GM23338 (cell line): ENCODE measurements at regions not wholly inside any gene's neighbourhood (a gene's known extent, or its start where the extent isn't known, plus 50 kb on each side); places are given as distances from the start of the nearest gene placed in this dataset.

ENCODE experiments used
- ATAC-seq: fragments of 200-7000 bp; cut with Tn5 transposase; 3 replicates; pipeline ENCODE4 v1.9.1; 2020
- DNase-seq: peaks from one replicate; pipeline ENCODE4 v3.0.0-alpha.2; 2015; ENCODE audit warnings: low spot score
- H2AFZ ChIP-seq: fragments of 200-600 bp; sonication (generic); 2 replicates; pipeline ENCODE4 v1.8.0; 2016; ENCODE audit warnings: antibody characterized with exemption, mild to moderate bottlenecking, moderate library complexity
- H3F3A ChIP-seq: fragments of 200-600 bp; sonication (generic); replicated peaks from 2 replicates; pipeline ENCODE4 v1.8.0; 2017; ENCODE audit warnings: antibody characterized with exemption, mixed run types, low read depth
- H3K27ac ChIP-seq: fragments of 200-600 bp; sonication (generic); 2 replicates; pipeline ENCODE4 v1.6.1; 2016; ENCODE audit warnings: low read depth
- H3K27me3 ChIP-seq: fragments of 200-600 bp; sonication (generic); 2 replicates; pipeline ENCODE4 v1.8.0; 2016; ENCODE audit warnings: mild to moderate bottlenecking, mixed run types, moderate library complexity; ENCODE audit not compliant: insufficient read depth
- H3K36me3 ChIP-seq: fragments of 200-600 bp; sonication (generic); 2 replicates; pipeline ENCODE4 v1.8.0; 2016; ENCODE audit warnings: mild to moderate bottlenecking; ENCODE audit not compliant: insufficient read depth
- H3K4me1 ChIP-seq: fragments of 200-600 bp; sonication (generic); 2 replicates; pipeline ENCODE4 v1.8.0; 2016; ENCODE audit warnings: mild to moderate bottlenecking, moderate library complexity; ENCODE audit not compliant: insufficient read depth
- H3K4me2 ChIP-seq: fragments of 200-600 bp; sonication (generic); 2 replicates; pipeline ENCODE4 v1.7.1; 2017; ENCODE audit warnings: mixed run types
- H3K4me3 ChIP-seq: fragments of 200-600 bp; sonication (generic); 2 replicates; pipeline ENCODE4 v1.6.1; 2016; ENCODE audit warnings: mixed run types
- H3K79me2 ChIP-seq: fragments of 200-600 bp; sonication (generic); replicated peaks from 2 replicates; pipeline ENCODE4 v1.8.0; 2017; ENCODE audit warnings: mild to moderate bottlenecking; ENCODE audit not compliant: insufficient read depth
- H3K9me2 ChIP-seq: fragments of 200-600 bp; sonication (generic); 2 replicates; pipeline ENCODE4 v1.8.0; 2017; ENCODE audit not compliant: insufficient read depth
- H4K20me1 ChIP-seq: fragments of 200-600 bp; sonication (generic); replicated peaks from 2 replicates; pipeline ENCODE4 v1.8.0; 2017; ENCODE audit warnings: mild to moderate bottlenecking; ENCODE audit not compliant: insufficient read depth
- H3K27ac Mint-ChIP-seq: 2 replicates; pipeline ENCODE4 v1.8.0; 2020; ENCODE audit warnings: inconsistent platforms, mild to moderate bottlenecking, moderate library complexity, mixed read lengths
- H3K27me3 Mint-ChIP-seq: 3 replicates; pipeline ENCODE4 v1.8.0; 2022; ENCODE audit warnings: low read depth, mild to moderate bottlenecking, moderate library complexity, mixed read lengths, inconsistent platforms; ENCODE audit not compliant: insufficient read depth, poor library complexity
- H3K36me3 Mint-ChIP-seq: 3 replicates; pipeline ENCODE4 v1.8.0; 2021; ENCODE audit warnings: low read depth, mild to moderate bottlenecking, inconsistent platforms, moderate library complexity, mixed read lengths
- H3K4me1 Mint-ChIP-seq: 3 replicates; pipeline ENCODE4 v1.8.0; 2020; ENCODE audit warnings: mild to moderate bottlenecking, inconsistent platforms, mixed read lengths
- H3K4me3 Mint-ChIP-seq: 3 replicates; pipeline ENCODE4 v1.8.0; 2021; ENCODE audit warnings: moderate library complexity, mild to moderate bottlenecking, inconsistent platforms, mixed read lengths
- H3K9me3 Mint-ChIP-seq: 3 replicates; pipeline ENCODE4 v1.8.0; 2020; ENCODE audit warnings: moderate library complexity, mild to moderate bottlenecking, inconsistent platforms, mixed read lengths
- CTCF ChIP-seq, 2 experiments: fragments of 200-600 bp in 1 of 2; sonication (generic) in 1 of 2; conservative IDR thresholded peaks; 2 replicates each; pipeline versions ENCODE4 v1.5.1 to v1.6.1; 2016 to 2017; ENCODE audit warnings: antibody characterized with exemption in 2 of 2, low read depth in 2 of 2, mild to moderate bottlenecking in 2 of 2, moderate library complexity in 1 of 2
- ETS1 ChIP-seq: IDR thresholded peaks from 2 replicates; pipeline ENCODE4 v1.6.1; 2016; ENCODE audit warnings: antibody characterized with exemption
- JUNB ChIP-seq: IDR thresholded peaks from one replicate; pipeline ENCODE4 v1.6.1; 2016; ENCODE audit warnings: antibody characterized with exemption; ENCODE audit not compliant: unreplicated experiment
- NANOG ChIP-seq: IDR thresholded peaks from 2 replicates; pipeline ENCODE4 v1.6.1; 2016; ENCODE audit warnings: antibody characterized with exemption, borderline replicate concordance
- REST ChIP-seq: IDR thresholded peaks from one replicate; pipeline ENCODE4 v1.6.1; 2018; ENCODE audit warnings: antibody characterized with exemption; ENCODE audit not compliant: unreplicated experiment
- ZNF331 ChIP-seq: fragments of 250-450 bp; sonication (Bioruptor Pico); IDR thresholded peaks from 2 replicates; pipeline ENCODE4 v1.5.0; 2020; ENCODE audit warnings: low read depth, mild to moderate bottlenecking, moderate library complexity
- ZNF462 ChIP-seq: fragments of 250-450 bp; sonication (Bioruptor Pico); IDR thresholded peaks from 2 replicates; pipeline ENCODE4 v1.5.0; 2020; ENCODE audit warnings: mild to moderate bottlenecking, moderate library complexity

GRCh38 chr1:244353551-244354091, 98.1 kb downstream of the ADSS2 start:
- Histone ChIP-seq H3K4me3 (no peak overlapping the region), H3K4me2 (peak overlapping the region; percentile 61), H3K36me3 (no peaks in the 10 kb centered on the region), H3K4me1 (peaks cover 52% of the 10 kb centered on the region), H3K27me3 (no peaks in the 10 kb centered on the region), H2AFZ (no peak overlapping the region), H3K9me2 (0 out of 2 replicates have a peak, but pooled peaks cover 4% of the 10 kb centered on the region), H3K27ac (peak overlapping the region; percentile 93), H4K20me1 (no peaks in the 10 kb centered on the region), H3F3A (peaks cover 9% of the 10 kb centered on the region; the same call in 1 of the 2 replicates), H3K79me2 (no peaks in the 10 kb centered on the region)
- Mint-ChIP-seq H3K27me3 (peaks cover 4% of the 10 kb centered on the region), H3K9me3 (no peaks in the 10 kb centered on the region), H3K36me3 (no peaks in the 10 kb centered on the region; the same call in 2 of the 3 replicates), H3K4me1 (peaks cover 55% of the 10 kb centered on the region), H3K27ac (peak overlapping the region; percentile 94), H3K4me3 (0 out of 3 replicates have a peak overlapping the region, but pooled peaks have one; percentile 29)
- 0 out of 2 replicates have a peak, but pooled peaks have one; percentile 8 for TF ChIP-seq NANOG
- peak; percentile 87 for TF ChIP-seq ZNF462 (CRISPR knock-in tag)
- no peak for TF ChIP-seq JUNB
- DNase-seq (peak; percentile 58), ATAC-seq (peak; percentile 86)

GRCh38 chr1:244354810-244355278, 96.9 kb downstream of the ADSS2 start:
- Mint-ChIP-seq H3K9me3 (no peaks in the 10 kb centered on the region), H3K4me3 (no peak overlapping the region), H3K36me3 (no peaks in the 10 kb centered on the region; the same call in 2 of the 3 replicates), H3K27ac (peak overlapping the region; percentile 65), H3K27me3 (peaks cover 4% of the 10 kb centered on the region), H3K4me1 (peaks cover 45% of the 10 kb centered on the region)
- Histone ChIP-seq H4K20me1 (no peaks in the 10 kb centered on the region), H3K27me3 (no peaks in the 10 kb centered on the region), H3K4me1 (peaks cover 47% of the 10 kb centered on the region), H3K36me3 (no peaks in the 10 kb centered on the region), H3F3A (peaks cover 9% of the 10 kb centered on the region; the same call in 1 of the 2 replicates), H3K9me2 (no peaks in the 10 kb centered on the region), H2AFZ (0 out of 2 replicates have a peak overlapping the region, but pooled peaks have one; percentile 11), H3K27ac (peak overlapping the region; percentile 93), H3K4me3 (no peak overlapping the region), H3K4me2 (no peak overlapping the region), H3K79me2 (no peaks in the 10 kb centered on the region)
- no peak for DNase-seq
- ATAC-seq, result no peak
- no peak for TF ChIP-seq ZNF331 (CRISPR knock-in tag)
- no peak for TF ChIP-seq ETS1
- TF ChIP-seq REST, result no peak
- no peak for TF ChIP-seq NANOG
- TF ChIP-seq CTCF (conservative IDR thresholded peaks at IDR 0.05; ENCODE audit: low read depth in 2 of 2), result no peak
